ENCODE measurements at regions not wholly inside any gene's neighbourhood (a gene's known extent, or its start where the extent isn't known, plus 50 kb on each side); places are given as distances from the start of the nearest gene placed in this dataset.

- TF ChIP-seq CTCF (IDR thresholded peaks at IDR 0.05): no peak
- H3K27me3 ChIP-seq (ENCODE audit: control insufficient read depth, insufficient read depth, low read length): no peaks in the 10 kb centered on the region
- no peak overlapping the region for H3K9ac ChIP-seq
Observed at GRCh38 chr5:149441986-149442385, 62.9 kb upstream of the IL17B start.

GRCh38 chr5:149441194-149441753 lies 62.2 kb upstream of the IL17B start:
- Histone ChIP-seq H3K4me2 (ENCODE audit: low read length) (no peak overlapping the region), H2AFZ (no peak overlapping the region), H3K27ac (no peak overlapping the region), H3K79me2 (no peaks in the 10 kb centered on the region), H3K27me3 (ENCODE audit: control insufficient read depth, insufficient read depth, low read length) (no peaks in the 10 kb centered on the region), H3K9ac (no peak overlapping the region), H3K4me1 (peaks cover 7% of the 10 kb centered on the region), H3K36me3 (ENCODE audit: control insufficient read depth, insufficient read depth, low read length) (no peaks in the 10 kb centered on the region), H3K4me3 (ENCODE audit: low read depth, low read length) (no peak overlapping the region), H3K9me3 (ENCODE audit: control insufficient read depth, low read length) (no peaks in the 10 kb centered on the region)
- no peak for TF ChIP-seq CTCF (IDR thresholded peaks at IDR 0.05)

More at GRCh38 chr5:149441986-149442385, 62.9 kb upstream of the IL17B start:
- no peak overlapping the region for H3K4me3 ChIP-seq (ENCODE audit: low read depth, low read length)
- H3K9me3 ChIP-seq (ENCODE audit: control insufficient read depth, low read length): no peaks in the 10 kb centered on the region
- H3K36me3 ChIP-seq (ENCODE audit: control insufficient read depth, insufficient read depth, low read length): no peaks in the 10 kb centered on the region
- H3K27ac ChIP-seq: no peak overlapping the region
- H3K4me2 ChIP-seq (ENCODE audit: low read length): no peak overlapping the region
- H3K79me2 ChIP-seq: no peaks in the 10 kb centered on the region
- peaks cover 7% of the 10 kb centered on the region for H3K4me1 ChIP-seq
- peak overlapping the region; percentile 96 for H2AFZ ChIP-seq

DNA sequence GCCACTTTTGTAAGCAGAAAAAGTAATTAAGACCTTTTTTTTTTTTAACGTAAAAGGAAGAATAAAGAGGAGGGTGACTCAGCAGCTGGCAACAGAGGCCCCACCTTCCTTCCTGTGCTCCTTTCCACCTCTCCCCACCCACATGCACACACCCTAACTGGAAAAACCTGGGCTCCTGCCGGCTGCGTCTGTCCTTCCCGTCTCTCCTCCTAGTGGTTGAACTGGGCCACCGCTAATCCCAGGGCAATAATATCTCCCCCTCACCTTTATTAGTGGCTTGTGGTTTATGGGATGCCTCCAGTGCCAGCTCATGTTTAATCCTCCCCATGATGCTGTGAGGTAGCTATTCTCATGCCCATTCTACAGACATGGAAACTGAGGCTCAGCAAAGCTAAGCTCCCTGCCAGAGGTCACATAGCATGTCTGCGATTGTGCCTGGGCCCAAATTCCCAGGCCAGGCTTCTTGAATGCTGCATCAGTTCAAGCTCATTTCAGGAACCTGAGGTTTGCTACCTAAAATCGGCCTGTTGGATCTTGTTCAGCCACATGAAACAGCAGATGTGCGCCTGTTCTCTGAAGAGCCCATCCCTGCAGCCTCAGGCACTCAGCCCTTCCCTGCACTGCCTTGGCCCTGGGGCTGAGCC lies 60.9 kb upstream of the IL17B start:
- no peak overlapping the region for H3K27ac ChIP-seq
- H3K9ac ChIP-seq: no peak overlapping the region
- H3K4me3 ChIP-seq (ENCODE audit: low read depth, low read length): no peak overlapping the region
- H3K4me2 ChIP-seq (ENCODE audit: low read length): no peak overlapping the region
- no peak for TF ChIP-seq CTCF (IDR thresholded peaks at IDR 0.05)
- no peak overlapping the region for H2AFZ ChIP-seq
- peaks cover 7% of the 10 kb centered on the region for H3K4me1 ChIP-seq
- no peaks in the 10 kb centered on the region for H3K79me2 ChIP-seq
- H3K27me3 ChIP-seq (ENCODE audit: control insufficient read depth, insufficient read depth, low read length): no peaks in the 10 kb centered on the region
- H3K9me3 ChIP-seq (ENCODE audit: control insufficient read depth, low read length): no peaks in the 10 kb centered on the region
- no peaks in the 10 kb centered on the region for H3K36me3 ChIP-seq (ENCODE audit: control insufficient read depth, insufficient read depth, low read length)

GRCh38 chr5:149438711-149439132 lies 59.6 kb upstream of the IL17B start:
- Histone ChIP-seq H3K4me2 (ENCODE audit: low read length) (no peak overlapping the region), H3K27me3 (ENCODE audit: control insufficient read depth, insufficient read depth, low read length) (no peaks in the 10 kb centered on the region), H3K4me1 (peaks cover 7% of the 10 kb centered on the region), H3K9ac (no peak overlapping the region), H3K79me2 (no peaks in the 10 kb centered on the region), H3K36me3 (ENCODE audit: control insufficient read depth, insufficient read depth, low read length) (no peaks in the 10 kb centered on the region), H3K27ac (no peak overlapping the region), H2AFZ (peak overlapping the region; percentile 46), H3K9me3 (ENCODE audit: control insufficient read depth, low read length) (no peaks in the 10 kb centered on the region), H3K4me3 (ENCODE audit: low read depth, low read length) (no peak overlapping the region)
- no peak for TF ChIP-seq CTCF (IDR thresholded peaks at IDR 0.05)

DNA sequence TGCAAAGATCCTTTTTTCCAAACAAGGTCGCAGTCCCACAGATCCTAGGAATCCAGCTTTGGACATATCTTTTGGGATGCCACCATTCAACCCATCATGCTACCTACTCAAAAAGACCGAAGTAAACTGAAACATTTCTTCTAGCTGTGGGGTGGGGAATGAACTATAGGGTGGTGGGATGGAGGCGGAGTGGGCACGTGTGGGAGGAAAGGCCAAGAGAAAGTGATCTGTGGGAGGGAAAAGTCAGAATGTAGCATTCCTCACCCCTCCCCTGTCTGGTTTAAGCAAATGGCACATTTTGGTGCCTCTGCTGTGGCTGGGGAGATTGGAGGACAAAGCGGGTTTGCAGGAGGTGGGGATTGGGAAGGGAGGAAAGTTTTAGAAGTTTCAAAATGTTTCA lies 59.2 kb upstream of the IL17B start:
- Histone ChIP-seq H3K79me2 (no peaks in the 10 kb centered on the region), H3K4me2 (ENCODE audit: low read length) (no peak overlapping the region), H3K27me3 (ENCODE audit: control insufficient read depth, insufficient read depth, low read length) (no peaks in the 10 kb centered on the region), H3K9me3 (ENCODE audit: control insufficient read depth, low read length) (no peaks in the 10 kb centered on the region), H3K27ac (no peak overlapping the region), H3K9ac (no peak overlapping the region), H2AFZ (no peak overlapping the region), H3K4me3 (ENCODE audit: low read depth, low read length) (no peak overlapping the region), H3K4me1 (peaks cover 7% of the 10 kb centered on the region), H3K36me3 (ENCODE audit: control insufficient read depth, insufficient read depth, low read length) (no peaks in the 10 kb centered on the region)
- no peak for TF ChIP-seq CTCF (IDR thresholded peaks at IDR 0.05)
